Esophagus mucosa (tissue), 1 donor: ENCODE measurements at regions not wholly inside any gene's neighbourhood (a gene's known extent, or its start where the extent isn't known, plus 50 kb on each side); places are given as distances from the start of the nearest gene placed in this dataset.

Experiments used
- ATAC-seq: fragments of 200-7000 bp; cut with Tn5 transposase; one replicate; pipeline ENCODE4 v1.9.1; 2020
- donor health status: DM: yes; HTN: yes; CAD: no.

- no peak for ATAC-seq
These were observed 691.3 kb downstream of the SQOR start for GRCh38 chr15:46326173-46326572.

- no peak for ATAC-seq
These were observed 694.0 kb downstream of the SQOR start for GRCh38 chr15:46328821-46329220.

- no peak for ATAC-seq
These were observed 695.0 kb downstream of the SQOR start for GRCh38 chr15:46329876-46330275.

- no peak for ATAC-seq
These were observed 696.7 kb downstream of the SQOR start for GRCh38 chr15:46331546-46331945.

GRCh38 chr15:46343196-46343935, 708.5 kb downstream of the SQOR start:
- no peak for ATAC-seq

GRCh38 chr15:46344115-46344724, 709.4 kb downstream of the SQOR start:
- ATAC-seq, result no peak

GRCh38 chr15:46344915-46345314, 710.1 kb downstream of the SQOR start:
- no peak for ATAC-seq

- no peak for ATAC-seq
These were observed 719.6 kb downstream of the SQOR start for GRCh38 chr15:46354443-46354842.

GRCh38 chr15:46365572-46365971, 730.7 kb downstream of the SQOR start:
- ATAC-seq, result no peak

- no peak for ATAC-seq
These were observed 731.7 kb downstream of the SQOR start for GRCh38 chr15:46366360-46367007.

GRCh38 chr15:46383978-46384377, 749.1 kb downstream of the SQOR start:
- ATAC-seq, result no peak

GRCh38 chr15:46386356-46386755, 751.5 kb downstream of the SQOR start:
- no peak for ATAC-seq

GRCh38 chr15:46389739-46390138, 754.9 kb downstream of the SQOR start:
- ATAC-seq, result no peak

GRCh38 chr15:46394463-46394862, 759.6 kb downstream of the SQOR start:
- ATAC-seq, result no peak

- no peak for ATAC-seq
These were observed 773.5 kb downstream of the SQOR start for GRCh38 chr15:46408312-46408711.

GRCh38 chr15:46409841-46410301, 775.0 kb downstream of the SQOR start:
- ATAC-seq, result no peak

GRCh38 chr15:46410705-46411104, 775.9 kb downstream of the SQOR start:
- no peak for ATAC-seq

GRCh38 chr15:46411900-46412299, 777.1 kb downstream of the SQOR start:
- no peak for ATAC-seq

- no peak for ATAC-seq
These were observed 779.0 kb downstream of the SQOR start for GRCh38 chr15:46413799-46414198.

GRCh38 chr15:46416544-46416943, 781.7 kb downstream of the SQOR start:
- ATAC-seq, result no peak

GRCh38 chr15:46420990-46421389, 786.2 kb downstream of the SQOR start:
- no peak for ATAC-seq

- no peak for ATAC-seq
These were observed 806.6 kb downstream of the SQOR start for GRCh38 chr15:46441294-46442062.

GRCh38 chr15:46442184-46442583, 807.4 kb downstream of the SQOR start:
- no peak for ATAC-seq
